ENCODE measurements at regions not wholly inside any gene's neighbourhood (a gene's known extent, or its start where the extent isn't known, plus 50 kb on each side); places are given as distances from the start of the nearest gene placed in this dataset.

- TF ChIP-seq CTCF (IDR thresholded peaks at IDR 0.05): no peak
- no peak for TF ChIP-seq POLR2A (IDR thresholded peaks at IDR 0.05)
- no peak for TF ChIP-seq EP300 (IDR thresholded peaks at IDR 0.05)
Observed at GRCh38 chr12:28129031-28129430, 61.2 kb upstream of the CCDC91 start.

All from tibial nerve (tissue), 4 donors.